GM19035 (cell line): ENCODE measurements at regions not wholly inside any gene's neighbourhood (a gene's known extent, or its start where the extent isn't known, plus 50 kb on each side); places are given as distances from the start of the nearest gene placed in this dataset.
"Not testable (repeated sequence)": the region's sequence is repeated elsewhere in the genome, so short reads cannot be mapped to it uniquely, and the experiment has no call there.

Source experiments
- ATAC-seq: cut with Tn5 transposase; IDR thresholded peaks from one replicate; pipeline ENCODE4 v1.9.1; 2021; ENCODE audit not compliant: unreplicated experiment

GRCh38 chrX:6990552-6991193 lies 156.8 kb upstream of the STS start:
- no peak for ATAC-seq

DNA sequence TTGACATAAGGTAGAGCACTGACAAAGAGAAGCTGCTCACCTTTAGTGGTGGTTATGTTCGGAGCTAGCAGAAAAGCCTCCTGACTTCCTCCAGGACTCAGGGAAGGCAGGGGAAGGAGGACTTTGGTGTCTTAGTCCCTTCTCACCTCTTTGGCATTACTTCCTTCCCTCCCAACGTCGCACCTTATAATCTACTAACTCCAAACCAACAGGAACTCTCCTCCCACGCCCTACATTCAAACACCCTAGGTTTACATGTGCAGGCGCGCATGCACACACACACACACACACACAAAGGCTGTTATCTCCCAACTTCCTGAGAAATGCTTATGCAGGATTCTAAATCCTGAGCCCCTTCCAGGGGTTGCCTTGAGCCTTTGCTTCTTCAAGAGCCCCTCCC lies 157.7 kb upstream of the STS start:
- ATAC-seq: no peak

DNA sequence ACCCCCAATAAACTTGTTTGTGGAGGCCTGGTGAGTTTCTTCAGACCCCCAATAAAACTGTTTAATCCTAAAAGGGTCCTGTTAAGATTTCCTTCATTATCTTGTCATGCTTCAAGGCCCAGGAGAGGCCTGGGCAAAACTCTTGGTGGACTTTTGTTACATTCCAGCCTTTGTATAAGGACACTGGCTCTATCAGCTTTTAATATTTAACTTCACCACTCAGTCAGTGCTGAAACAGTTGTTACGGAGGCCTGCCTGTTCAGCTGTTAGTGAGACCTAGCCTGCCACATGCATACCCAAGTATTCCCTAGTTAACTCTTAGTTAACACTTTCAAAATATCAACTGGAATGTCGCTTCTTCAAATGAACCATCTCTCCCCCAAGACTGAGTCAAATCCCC lies 158.8 kb upstream of the STS start:
- ATAC-seq: not testable (repeated sequence)

DNA sequence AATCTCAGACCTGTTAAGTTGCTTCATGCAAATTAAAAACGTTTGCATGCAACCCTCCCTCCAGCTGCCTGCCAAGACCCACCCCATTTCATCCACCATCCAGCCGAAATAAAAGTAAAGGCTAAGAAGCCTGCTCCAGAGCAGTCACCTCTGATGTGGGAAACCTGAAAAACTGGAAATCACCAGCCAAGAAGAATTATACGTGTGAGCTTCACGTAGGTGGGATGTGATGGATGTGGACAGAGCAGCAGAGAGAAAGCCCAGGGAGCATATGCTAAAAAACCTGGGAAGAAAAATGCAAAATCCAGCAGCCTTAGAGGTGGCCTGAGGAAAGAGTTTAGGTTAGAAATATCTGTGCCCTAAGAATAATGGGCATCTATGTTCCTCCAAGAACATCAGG lies 160.6 kb upstream of the STS start:
- no peak for ATAC-seq

GRCh38 chrX:6985537-6985936 lies 162.0 kb upstream of the STS start:
- ATAC-seq: no peak

DNA sequence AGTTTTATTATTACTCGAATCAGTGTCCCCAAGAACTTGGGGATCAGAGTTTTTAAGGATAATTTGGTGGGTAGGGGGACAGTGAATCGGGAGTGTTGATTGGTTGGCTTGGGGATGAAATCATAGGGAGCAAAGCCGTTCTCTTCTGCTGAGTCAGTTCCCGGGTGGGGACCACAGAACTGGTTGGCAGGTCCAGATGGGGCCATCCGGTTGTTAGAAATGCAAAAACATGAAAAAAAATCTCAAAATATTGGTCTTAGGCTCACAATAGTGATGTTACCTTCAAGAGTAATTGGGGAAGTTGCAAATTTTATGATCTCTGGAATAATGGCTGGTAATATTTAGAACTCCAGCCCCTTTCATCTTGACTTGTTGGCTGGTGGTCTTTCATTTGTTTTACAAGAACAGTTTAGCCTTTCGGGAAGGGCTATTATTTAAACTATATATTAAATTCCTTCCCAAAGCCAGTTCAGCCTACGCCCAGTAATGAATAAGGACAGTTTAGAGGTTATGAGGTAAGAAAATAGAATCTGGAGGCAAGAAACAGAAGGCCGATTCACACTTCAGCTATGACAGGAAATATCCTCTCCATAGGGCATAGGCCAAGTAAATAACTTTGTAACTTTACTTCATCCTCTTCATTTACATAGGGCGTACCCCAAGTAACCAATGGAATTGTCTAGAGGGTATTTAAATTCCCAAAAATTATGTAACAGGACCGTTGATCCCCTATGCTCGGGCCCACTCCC lies 164.1 kb upstream of the STS start:
- ATAC-seq: no peak

DNA sequence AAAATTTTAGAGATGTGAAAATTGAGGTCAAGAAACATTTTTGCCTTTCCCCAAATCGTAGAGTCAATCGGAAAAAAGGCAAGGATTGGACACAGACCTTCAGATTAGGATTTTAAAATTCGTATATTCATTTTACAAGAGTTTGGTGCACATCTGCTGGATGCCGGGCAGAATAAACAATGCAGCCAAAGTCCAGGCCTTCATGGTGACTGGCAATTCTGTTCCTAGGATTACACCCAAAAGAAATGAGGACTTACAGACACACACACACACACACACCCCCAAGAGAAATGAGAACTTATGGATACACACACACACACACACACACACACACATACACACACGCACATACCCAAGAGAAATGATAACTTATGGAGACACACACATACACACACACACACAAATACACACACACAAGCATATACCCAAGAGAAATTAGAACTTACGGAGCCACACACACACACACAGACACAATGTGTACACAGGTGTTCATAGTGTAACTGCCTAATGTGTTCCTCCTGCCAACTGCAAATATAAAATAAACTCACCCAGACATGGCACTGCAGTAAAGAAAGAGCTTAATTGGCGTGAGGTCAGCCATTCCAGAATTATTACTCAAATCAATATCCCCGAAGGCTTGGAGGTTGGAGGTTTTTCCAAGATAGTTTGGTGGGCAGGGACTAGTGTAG lies 165.7 kb upstream of the STS start:
- ATAC-seq: no peak

DNA sequence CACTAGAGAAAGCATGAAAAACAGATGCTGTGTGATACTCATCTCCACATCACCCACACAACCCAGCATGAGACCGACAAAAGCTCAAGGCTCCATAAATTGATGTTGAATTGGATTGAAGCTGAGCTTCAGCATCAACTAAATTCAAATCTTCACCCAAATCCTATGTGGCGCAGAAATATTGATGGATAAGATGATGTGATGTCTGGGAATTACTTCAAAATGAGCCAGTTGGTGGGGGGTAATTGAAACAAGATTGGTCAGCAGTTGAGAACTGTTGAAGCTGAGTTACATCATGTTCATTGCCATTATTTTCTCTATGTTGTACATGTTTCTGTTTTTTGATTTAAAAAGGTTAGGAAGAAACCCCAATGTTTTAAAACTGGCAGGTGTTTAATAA lies 166.5 kb upstream of the STS start:
- no peak for ATAC-seq

- no peak for ATAC-seq
Observed at GRCh38 chrX:6968231-6968630, 179.3 kb upstream of the STS start.

DNA sequence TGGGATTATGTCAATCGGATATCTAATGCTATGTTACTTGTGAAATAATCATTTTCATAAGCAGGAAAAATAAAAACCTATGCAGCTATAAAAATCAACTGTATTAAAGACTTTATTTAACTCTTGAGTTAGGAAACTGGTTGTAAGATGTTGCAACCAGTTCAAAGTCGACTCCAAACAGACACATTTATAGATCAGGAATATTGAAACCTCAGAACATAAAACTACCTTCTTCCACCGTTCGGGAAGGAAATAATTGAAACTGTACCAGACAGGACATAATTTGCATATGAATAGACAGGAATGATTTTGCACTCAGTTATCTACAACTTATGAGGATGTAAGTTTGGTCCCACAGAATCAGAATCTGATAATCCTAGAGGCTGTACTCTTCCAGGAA lies 181.8 kb upstream of the STS start:
- ATAC-seq: no peak

GRCh38 chrX:6962006-6962355 lies 185.5 kb upstream of the STS start:
- ATAC-seq: no peak

GRCh38 chrX:6961286-6962005 lies 186.1 kb upstream of the STS start:
- ATAC-seq: no peak

- no peak for ATAC-seq
Observed at GRCh38 chrX:6959006-6959405, 188.5 kb upstream of the STS start.

DNA sequence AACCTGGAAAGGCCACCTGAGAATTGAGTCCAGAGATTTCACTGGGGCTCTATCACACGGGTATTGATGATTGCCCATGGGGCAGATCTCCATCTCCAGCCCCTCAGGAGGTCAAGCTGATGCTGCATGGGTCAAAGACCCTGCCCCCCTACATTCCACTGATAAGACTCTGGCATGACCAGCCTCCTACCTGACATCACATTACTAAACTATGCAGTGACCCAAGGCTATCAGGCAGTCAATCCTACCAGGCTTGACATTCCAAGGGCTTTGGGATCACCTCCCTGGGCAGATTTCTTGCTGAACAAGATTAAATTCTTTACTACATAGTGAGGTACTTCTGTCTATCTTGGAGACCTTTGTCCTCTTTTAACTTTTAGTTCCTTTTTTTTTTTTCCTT lies 192.7 kb upstream of the STS start:
- no peak for ATAC-seq

DNA sequence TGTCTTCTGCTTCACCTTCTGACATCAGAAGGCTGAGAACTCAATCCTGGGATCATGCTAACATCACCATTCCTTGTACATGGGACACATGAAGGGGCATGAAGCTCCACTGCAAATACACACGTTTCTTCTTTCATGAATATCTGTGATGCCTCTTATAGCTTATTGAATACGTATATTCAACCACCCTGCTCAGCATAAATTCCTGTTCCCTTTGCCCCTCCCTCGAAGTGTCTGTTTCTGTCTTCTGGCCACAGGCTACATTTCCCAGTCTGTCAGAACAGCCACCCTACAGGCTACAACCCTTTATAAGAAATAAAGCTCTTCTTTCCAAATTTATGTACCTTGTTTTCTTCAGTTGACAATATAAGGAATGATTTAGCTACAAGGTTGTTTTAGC lies 201.3 kb upstream of the STS start:
- no peak for ATAC-seq

- ATAC-seq: no peak
Observed at GRCh38 chrX:6941041-6941440, 206.5 kb upstream of the STS start.

DNA sequence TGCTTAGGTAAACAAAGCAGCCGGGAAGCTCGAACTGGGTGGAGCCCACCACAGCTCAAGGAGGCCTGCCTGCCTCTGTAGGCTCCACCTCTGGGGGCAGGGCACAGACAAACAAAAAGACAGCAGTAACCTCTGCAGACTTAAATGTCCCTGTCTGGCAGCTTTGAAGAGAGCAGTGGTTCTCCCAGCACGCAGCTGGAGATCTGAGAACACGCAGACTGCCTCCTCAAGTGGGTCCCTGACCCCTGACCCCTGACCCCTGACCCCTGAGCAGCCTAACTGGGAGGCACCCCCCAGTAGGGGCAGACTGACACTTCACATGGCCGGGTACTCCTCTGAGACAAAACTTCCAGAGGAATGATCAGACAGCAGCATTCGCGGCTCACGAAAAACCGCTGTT lies 214.6 kb upstream of the STS start:
- ATAC-seq: not testable (repeated sequence)

GRCh38 chrX:6930307-6930849 lies 217.1 kb upstream of the STS start:
- no peak for ATAC-seq

DNA sequence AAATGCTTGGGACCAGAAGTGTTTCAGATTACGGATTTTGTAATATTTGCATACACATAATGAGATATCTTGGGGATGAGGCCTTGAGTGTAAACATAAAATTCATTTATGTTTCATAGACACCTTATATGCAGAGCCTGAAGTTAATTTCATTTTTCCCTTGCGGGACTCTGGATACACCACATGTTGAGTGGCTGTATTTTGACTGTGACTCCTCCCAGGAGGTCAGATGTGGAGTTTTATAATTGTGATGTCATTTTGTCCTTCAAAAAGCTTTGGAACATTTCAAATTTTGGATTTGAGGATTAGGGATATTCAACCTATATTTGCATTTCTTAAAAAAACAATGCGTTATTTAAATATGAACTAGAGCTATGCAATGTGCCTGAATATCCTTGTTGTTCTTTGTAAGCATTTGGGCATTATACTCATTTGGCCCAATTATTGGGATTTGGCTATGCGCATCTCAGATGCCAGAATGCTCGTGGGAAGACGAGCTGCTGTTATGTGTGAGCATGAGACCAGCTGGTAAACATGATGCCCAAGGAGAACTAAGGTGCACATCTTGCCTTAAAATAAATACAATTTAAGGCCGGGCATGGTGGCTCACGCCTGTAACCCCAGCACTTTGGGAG lies 223.0 kb upstream of the STS start:
- ATAC-seq: no peak

DNA sequence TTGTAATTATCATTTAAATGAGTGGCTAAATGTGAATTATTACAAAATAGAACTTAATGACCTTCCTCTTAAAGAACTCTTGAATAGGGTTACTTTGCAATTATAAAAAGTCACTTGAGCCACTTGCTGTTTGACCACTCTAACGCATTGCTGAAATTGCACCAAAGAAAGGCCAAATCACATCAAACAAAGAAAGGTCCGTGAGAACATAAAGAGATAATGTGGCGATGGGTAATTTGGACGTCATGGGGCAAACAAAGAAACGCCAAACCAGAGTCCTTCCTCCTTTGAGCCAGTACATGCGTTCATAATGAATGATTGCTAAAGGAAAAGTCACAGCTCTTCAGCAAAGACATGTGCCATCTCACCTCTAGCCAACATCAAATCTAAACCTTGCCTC lies 229.8 kb upstream of the STS start:
- no peak for ATAC-seq

GRCh38 chrX:6910218-6910617 lies 237.3 kb upstream of the STS start:
- ATAC-seq: no peak
